GM13976 (cell line): ENCODE measurements at regions not wholly inside any gene's neighbourhood (a gene's known extent, or its start where the extent isn't known, plus 50 kb on each side); places are given as distances from the start of the nearest gene placed in this dataset.
"Not testable (repeated sequence)": the region's sequence is repeated elsewhere in the genome, so short reads cannot be mapped to it uniquely, and the experiment has no call there.

Experiments used
- DNase-seq: peaks from one replicate; pipeline ENCODE4 v3.0.0; 2012; ENCODE audit warnings: low spot score
- CTCF ChIP-seq: IDR thresholded peaks from 2 replicates; pipeline ENCODE4 v1.5.1; 2012; ENCODE audit warnings: borderline replicate concordance, mild to moderate bottlenecking; ENCODE audit not compliant: insufficient read depth; ENCODE audit errors: extremely low read depth, missing control alignments, control extremely low read depth
- in situ Hi-C: fragments of 300-500 bp; cut with MboI; formaldehyde crosslinking; loops from one replicate; pipeline ENCODE4 v1.12.0; 2022; ENCODE audit warnings: low sequenced_read_pairs, mixed read lengths, inconsistent platforms; ENCODE audit not compliant: unreplicated experiment

- DNase-seq: no peak
- in situ Hi-C loops: no loop called here
- no peak for TF ChIP-seq CTCF
Observed at GRCh38 chr5:114120166-114120565, 241.7 kb upstream of the KCNN2 start.

- TF ChIP-seq CTCF: no peak
- in situ Hi-C loops: no loop called here
- DNase-seq: no peak
Observed at GRCh38 chr5:114122852-114123251, 239.0 kb upstream of the KCNN2 start.

- DNase-seq: no peak
- in situ Hi-C loops: no loop called here
- no peak for TF ChIP-seq CTCF
Observed at GRCh38 chr5:114123654-114124053, 238.2 kb upstream of the KCNN2 start.

- DNase-seq: no peak
- in situ Hi-C loops: no loop called here
- TF ChIP-seq CTCF: no peak
Observed at GRCh38 chr5:114146398-114146797, 215.5 kb upstream of the KCNN2 start.

- TF ChIP-seq CTCF: no peak
- no peak for DNase-seq
- in situ Hi-C loops: no loop called here
Observed at GRCh38 chr5:114148253-114148652, 213.6 kb upstream of the KCNN2 start.

- in situ Hi-C loops, DNase-seq: not testable (repeated sequence)
Observed at GRCh38 chr5:114148728-114149127, 213.1 kb upstream of the KCNN2 start.

GRCh38 chr5:114152656-114153360 is 209.1 kb upstream of the KCNN2 start:
- TF ChIP-seq CTCF: no peak
- DNase-seq: no peak
- in situ Hi-C loops: no loop called here
